Stimulated activated CD4-positive, alpha-beta T cell treated with anti-CD3 and anti-CD28 coated beads, Interleukin-2, amount 100 ng/mL, for 48 hours (primary cell): ENCODE measurements at regions not wholly inside any gene's neighbourhood (a gene's known extent, or its start where the extent isn't known, plus 50 kb on each side); places are given as distances from the start of the nearest gene placed in this dataset.

Experiments
- DNase-seq, 2 donors: peaks; one replicate each; pipeline ENCODE4 v3.0.0-alpha.2; 2020

GRCh38 chr4:61079976-61080375, 120.2 kb upstream of the ADGRL3 start:
- DNase-seq = no peak

- DNase-seq = no peak
These were observed 114.6 kb upstream of the ADGRL3 start for GRCh38 chr4:61085534-61085933.

- no peak for DNase-seq
These were observed 113.8 kb upstream of the ADGRL3 start for GRCh38 chr4:61086357-61086756.

GRCh38 chr4:61086979-61087378, 113.1 kb upstream of the ADGRL3 start:
- DNase-seq = no peak

- DNase-seq = no peak
These were observed 105.1 kb upstream of the ADGRL3 start for GRCh38 chr4:61094854-61095598.

- DNase-seq = no peak
These were observed 71.4 kb upstream of the ADGRL3 start for GRCh38 chr4:61128682-61129081.

GRCh38 chr4:61129971-61130370, 70.2 kb upstream of the ADGRL3 start:
- DNase-seq = no peak

- DNase-seq = no peak
These were observed 56.7 kb upstream of the ADGRL3 start for GRCh38 chr4:61143461-61143860.

GRCh38 chr4:61149278-61149677, 50.8 kb upstream of the ADGRL3 start:
- no peak for DNase-seq
